Activated gamma-delta T cell treated with anti-CD3 and anti-CD28 coated beads, Interleukin-2, amount 50 U/mL, for 16 hours (primary cell): ENCODE measurements at regions not wholly inside any gene's neighbourhood (a gene's known extent, or its start where the extent isn't known, plus 50 kb on each side); places are given as distances from the start of the nearest gene placed in this dataset.

Experiments
- DNase-seq: peaks from one replicate; pipeline ENCODE4 v3.0.0-alpha.2; 2020; ENCODE audit warnings: low read depth

GRCh38 chr6:53413326-53413725, 64.6 kb upstream of the ELOVL5 start:
- no peak for DNase-seq

- no peak for DNase-seq
Observed at GRCh38 chr6:53412751-53413150, 64.0 kb upstream of the ELOVL5 start.

- no peak for DNase-seq
Observed at GRCh38 chr6:53412021-53412715, 63.4 kb upstream of the ELOVL5 start.

GRCh38 chr6:53411451-53411850, 62.7 kb upstream of the ELOVL5 start:
- DNase-seq, result no peak

GRCh38 chr6:53410508-53411258, 61.9 kb upstream of the ELOVL5 start:
- DNase-seq, result peak; percentile 35

GRCh38 chr6:53408826-53409225, 60.1 kb upstream of the ELOVL5 start:
- no peak for DNase-seq

GRCh38 chr6:53399027-53399344, 50.2 kb upstream of the ELOVL5 start:
- no peak for DNase-seq

GRCh38 chr6:53398247-53399026, 49.7 kb upstream of the ELOVL5 start:
- no peak for DNase-seq
